GM10266 (cell line): ENCODE measurements at regions not wholly inside any gene's neighbourhood (a gene's known extent, or its start where the extent isn't known, plus 50 kb on each side); places are given as distances from the start of the nearest gene placed in this dataset.

Source experiments
- DNase-seq: peaks from one replicate; pipeline ENCODE4 v3.0.0; 2012; ENCODE audit errors: extremely low spot score
- TF ChIP-seq, protein P1 (sequence below): IDR thresholded peaks from 2 replicates; pipeline ENCODE4 v1.5.1; 2012; ENCODE audit warnings: mild to moderate bottlenecking, low read depth; ENCODE audit not compliant: control insufficient read depth, insufficient read depth; ENCODE audit errors: missing control alignments

DNA sequence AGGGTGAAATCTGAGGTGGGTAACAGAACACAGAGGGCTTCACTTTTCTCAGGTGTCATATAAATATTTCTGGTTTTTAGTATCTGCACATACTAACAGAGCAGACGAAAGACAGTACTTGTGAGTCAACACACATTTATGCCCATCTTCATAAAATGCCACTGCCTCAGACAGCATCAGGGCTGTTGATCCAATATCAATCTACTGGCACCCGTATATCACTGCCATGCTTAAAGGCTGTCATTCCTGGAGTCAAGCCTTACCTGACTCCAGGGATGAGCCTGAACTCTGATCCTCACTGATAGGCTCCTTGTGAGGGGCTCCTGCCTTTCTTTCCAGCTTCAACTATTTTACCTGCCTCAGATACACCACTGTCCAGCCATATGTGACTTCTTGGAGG is 595.7 kb downstream of the TFAP2B start:
- no peak for DNase-seq
- TF ChIP-seq, protein P1, sequence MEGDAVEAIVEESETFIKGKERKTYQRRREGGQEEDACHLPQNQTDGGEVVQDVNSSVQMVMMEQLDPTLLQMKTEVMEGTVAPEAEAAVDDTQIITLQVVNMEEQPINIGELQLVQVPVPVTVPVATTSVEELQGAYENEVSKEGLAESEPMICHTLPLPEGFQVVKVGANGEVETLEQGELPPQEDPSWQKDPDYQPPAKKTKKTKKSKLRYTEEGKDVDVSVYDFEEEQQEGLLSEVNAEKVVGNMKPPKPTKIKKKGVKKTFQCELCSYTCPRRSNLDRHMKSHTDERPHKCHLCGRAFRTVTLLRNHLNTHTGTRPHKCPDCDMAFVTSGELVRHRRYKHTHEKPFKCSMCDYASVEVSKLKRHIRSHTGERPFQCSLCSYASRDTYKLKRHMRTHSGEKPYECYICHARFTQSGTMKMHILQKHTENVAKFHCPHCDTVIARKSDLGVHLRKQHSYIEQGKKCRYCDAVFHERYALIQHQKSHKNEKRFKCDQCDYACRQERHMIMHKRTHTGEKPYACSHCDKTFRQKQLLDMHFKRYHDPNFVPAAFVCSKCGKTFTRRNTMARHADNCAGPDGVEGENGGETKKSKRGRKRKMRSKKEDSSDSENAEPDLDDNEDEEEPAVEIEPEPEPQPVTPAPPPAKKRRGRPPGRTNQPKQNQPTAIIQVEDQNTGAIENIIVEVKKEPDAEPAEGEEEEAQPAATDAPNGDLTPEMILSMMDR: no peak

DNA sequence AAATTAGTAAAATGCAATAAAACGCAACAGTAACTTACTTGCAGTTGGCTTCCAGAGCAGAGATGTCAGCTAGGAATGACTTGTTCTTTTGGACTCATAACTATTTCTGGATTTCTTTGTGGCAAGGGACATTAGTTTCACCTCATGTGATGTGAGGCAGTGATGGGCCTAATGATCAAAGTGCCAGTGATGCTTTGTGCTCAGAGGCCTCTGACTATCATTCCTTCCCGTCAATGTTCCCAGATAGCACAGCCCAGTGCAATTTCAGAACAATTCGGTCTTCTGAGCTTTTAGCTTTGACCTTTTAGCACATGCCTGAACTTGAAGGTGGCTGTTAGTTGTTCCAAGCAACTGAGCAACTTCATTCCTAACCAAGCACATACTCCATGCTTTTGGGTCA is 596.8 kb downstream of the TFAP2B start:
- TF ChIP-seq, protein P1: no peak
- DNase-seq: no peak

DNA sequence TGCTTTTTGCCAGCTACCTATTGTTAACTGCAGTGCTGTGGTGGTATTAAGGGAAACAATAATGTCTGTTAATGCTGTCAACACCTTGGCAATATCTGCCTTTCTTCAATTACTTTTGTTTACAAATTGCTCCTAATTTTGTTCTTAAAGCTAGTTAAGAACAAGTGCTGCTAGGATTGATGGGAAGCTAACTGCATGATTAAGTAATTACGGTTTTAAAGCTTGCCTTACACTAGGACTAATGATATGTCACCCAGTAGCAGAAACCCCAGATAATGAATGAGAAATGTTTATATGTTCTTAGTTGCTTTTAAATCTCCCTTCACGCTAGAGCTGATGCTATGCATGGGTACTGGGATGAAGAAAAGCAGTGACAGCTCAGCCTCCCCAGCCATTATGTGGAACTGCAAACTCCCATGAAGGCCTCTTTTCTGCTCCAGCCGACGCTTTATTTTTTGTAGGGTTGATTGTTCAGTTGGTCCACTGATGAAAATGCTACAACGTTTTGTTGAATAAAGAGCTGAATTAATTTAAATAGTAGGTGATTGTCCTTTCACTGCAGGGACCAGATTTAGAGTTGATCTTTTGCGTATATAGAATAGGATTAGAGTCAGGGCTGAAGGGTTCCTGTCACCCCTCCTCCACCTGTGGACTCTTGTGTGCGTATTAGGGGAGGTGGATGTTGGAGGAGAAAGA is 610.5 kb downstream of the TFAP2B start:
- no peak for DNase-seq
- TF ChIP-seq, protein P1: no peak

DNA sequence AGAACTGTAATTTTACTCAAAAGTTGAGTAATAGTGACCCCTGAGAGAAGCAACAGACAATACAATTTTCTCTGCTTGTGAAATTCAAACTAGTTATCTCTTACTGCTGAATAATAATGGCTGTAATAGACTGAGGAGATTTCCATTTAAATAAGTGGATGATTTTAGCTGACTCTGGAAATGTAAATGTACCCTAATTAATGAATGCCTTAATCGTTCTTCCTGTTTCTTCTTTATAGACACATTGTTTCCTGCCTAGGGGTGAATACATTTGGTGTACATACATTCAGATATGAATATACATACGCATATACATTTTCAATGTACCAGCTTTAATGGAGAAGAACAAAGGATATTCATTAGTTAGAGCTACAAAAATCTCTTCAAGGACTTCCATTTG is 611.9 kb downstream of the TFAP2B start:
- DNase-seq: no peak
- TF ChIP-seq, protein P1: no peak

DNA sequence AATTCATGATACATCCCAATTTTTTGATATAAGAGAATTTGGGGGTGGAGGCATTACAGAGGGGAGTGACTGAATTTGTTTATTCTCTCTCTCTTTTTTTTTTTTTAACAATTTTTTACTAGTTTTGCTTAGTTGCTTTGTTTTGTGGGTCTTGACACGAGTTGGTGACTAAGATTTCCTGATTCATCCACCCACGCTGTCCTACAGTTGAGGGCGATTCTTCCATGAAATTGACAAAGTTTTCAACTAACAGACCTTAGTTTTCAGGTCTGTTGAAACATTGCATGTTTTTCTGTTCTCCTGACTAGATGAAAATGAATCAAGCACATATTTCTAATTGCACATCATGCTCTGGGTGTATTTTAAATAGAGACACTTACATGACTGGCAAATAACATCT is 613.8 kb downstream of the TFAP2B start:
- TF ChIP-seq, protein P1: no peak
- no peak for DNase-seq

DNA sequence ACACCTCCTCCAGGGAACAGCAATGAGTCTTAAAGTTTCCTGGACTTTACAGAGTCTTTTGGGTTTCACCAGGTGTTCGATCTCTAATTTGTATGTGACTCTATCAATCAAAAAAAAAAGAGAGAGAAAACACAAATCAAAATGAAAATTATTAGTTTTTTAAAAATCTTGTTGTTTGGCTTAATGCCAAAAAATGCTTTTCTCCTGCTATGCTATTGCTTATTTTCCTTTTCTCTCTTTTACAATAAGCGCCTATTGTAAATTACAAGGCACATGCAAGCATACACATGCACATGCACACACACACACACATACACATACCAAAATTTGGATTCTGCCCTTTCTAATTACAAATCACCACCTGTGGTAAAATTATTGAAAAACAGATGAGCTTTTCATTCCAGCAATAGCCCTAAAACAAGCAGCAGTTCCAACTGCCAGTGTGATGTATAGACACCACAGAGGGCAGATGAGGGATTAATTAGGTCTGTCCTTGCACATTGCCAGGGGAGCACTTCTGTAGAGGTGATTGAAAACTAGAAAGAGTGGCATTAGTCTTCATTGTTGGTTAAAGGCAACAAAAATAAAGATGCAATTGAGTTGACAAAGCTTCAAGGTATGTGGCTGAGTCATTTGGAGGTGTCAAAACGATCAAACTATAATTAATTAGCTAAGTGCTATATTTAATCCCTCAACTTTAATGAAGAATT is 631.7 kb downstream of the TFAP2B start:
- TF ChIP-seq, protein P1: no peak
- no peak for DNase-seq

DNA sequence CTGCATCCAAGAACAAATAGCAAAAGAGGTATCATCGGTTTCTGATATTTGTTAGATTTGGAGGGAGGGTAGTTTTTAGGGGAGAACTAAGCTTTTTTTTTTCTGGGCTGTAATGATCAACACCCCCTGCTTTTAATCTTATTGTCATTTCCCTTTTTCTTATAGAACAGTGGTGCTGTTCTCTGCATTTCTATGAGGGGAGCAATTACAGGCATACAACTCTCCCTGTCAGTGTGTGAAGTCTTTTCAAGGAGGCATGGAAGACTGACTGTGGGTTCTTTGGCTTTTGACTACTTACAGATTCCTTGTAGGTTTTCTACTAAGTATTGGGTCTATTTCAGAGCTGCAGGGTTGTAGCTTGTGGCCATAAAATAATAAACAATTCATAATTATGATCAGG is 632.3 kb downstream of the TFAP2B start:
- DNase-seq: no peak
- TF ChIP-seq, protein P1: no peak
